Lower lobe of right lung (tissue), 2 donors: ENCODE measurements at regions not wholly inside any gene's neighbourhood (a gene's known extent, or its start where the extent isn't known, plus 50 kb on each side); places are given as distances from the start of the nearest gene placed in this dataset.
"Not testable (repeated sequence)": the region's sequence is repeated elsewhere in the genome, so short reads cannot be mapped to it uniquely, and the experiment has no call there.

ENCODE experiments used
- ATAC-seq, 2 donors: fragments of 200-7000 bp; cut with Tn5 transposase; one replicate each; pipeline ENCODE4 v1.9.1; 2020 to 2022; ENCODE audit warnings: mild to moderate bottlenecking in 2 of 2, moderate library complexity in 2 of 2
- DNase-seq: peaks from one replicate; pipeline ENCODE4 v3.0.0-alpha.2; 2020
- H3K27ac ChIP-seq: fragments of 200-600 bp; one replicate; pipeline ENCODE4 v1.8.0; 2022
- H3K27me3 ChIP-seq: fragments of 200-600 bp; one replicate; pipeline ENCODE4 v1.8.0; 2022; ENCODE audit warnings: low read depth
- H3K36me3 ChIP-seq: fragments of 200-600 bp; one replicate; pipeline ENCODE4 v1.8.0; 2022; ENCODE audit warnings: mild to moderate bottlenecking
- H3K4me1 ChIP-seq: fragments of 200-600 bp; one replicate; pipeline ENCODE4 v1.8.0; 2022
- H3K4me3 ChIP-seq: fragments of 200-600 bp; one replicate; pipeline ENCODE4 v1.8.0; 2022; ENCODE audit warnings: mild to moderate bottlenecking
- H3K9me3 ChIP-seq: fragments of 200-600 bp; one replicate; pipeline ENCODE4 v1.8.0; 2022
- intact Hi-C: fragments of 100-400 bp; cut with DNase I; formaldehyde crosslinking; loops from one replicate; pipeline ENCODE4 v1.11.0; 2022
- TF ChIP-seq, protein P1 (sequence below): fragments of 200-600 bp; IDR thresholded peaks from one replicate; pipeline ENCODE4 v1.8.0; 2022; ENCODE audit warnings: antibody characterized with exemption, mild to moderate bottlenecking
- donor health status: DM: no; HTN: yes; CAD: no; lungs with severe emphysema.

DNA sequence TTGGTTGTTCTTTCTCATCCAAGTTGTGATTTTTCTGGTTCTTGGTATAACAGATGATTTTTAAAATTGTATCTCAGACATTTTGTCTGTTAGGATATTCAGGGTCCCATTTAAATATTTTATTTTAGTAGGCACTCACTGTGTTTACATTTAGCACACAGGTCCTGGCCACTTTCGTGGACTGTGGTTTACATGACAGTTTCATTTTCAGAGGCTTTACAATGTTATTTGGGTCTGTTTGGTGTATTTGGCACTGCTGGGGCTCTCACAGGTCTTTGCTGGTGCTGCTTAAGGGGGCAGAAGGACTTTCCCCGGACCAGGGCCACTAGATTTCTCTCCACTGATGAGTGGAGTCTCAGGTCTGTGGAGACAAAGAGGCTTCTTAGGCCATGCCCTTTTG, 75.5 kb upstream of the TGM3 start:
- TF ChIP-seq, protein P1, sequence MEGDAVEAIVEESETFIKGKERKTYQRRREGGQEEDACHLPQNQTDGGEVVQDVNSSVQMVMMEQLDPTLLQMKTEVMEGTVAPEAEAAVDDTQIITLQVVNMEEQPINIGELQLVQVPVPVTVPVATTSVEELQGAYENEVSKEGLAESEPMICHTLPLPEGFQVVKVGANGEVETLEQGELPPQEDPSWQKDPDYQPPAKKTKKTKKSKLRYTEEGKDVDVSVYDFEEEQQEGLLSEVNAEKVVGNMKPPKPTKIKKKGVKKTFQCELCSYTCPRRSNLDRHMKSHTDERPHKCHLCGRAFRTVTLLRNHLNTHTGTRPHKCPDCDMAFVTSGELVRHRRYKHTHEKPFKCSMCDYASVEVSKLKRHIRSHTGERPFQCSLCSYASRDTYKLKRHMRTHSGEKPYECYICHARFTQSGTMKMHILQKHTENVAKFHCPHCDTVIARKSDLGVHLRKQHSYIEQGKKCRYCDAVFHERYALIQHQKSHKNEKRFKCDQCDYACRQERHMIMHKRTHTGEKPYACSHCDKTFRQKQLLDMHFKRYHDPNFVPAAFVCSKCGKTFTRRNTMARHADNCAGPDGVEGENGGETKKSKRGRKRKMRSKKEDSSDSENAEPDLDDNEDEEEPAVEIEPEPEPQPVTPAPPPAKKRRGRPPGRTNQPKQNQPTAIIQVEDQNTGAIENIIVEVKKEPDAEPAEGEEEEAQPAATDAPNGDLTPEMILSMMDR = no peak
- peaks cover 4% of the 10 kb centered on the region for H3K4me1 ChIP-seq

DNA sequence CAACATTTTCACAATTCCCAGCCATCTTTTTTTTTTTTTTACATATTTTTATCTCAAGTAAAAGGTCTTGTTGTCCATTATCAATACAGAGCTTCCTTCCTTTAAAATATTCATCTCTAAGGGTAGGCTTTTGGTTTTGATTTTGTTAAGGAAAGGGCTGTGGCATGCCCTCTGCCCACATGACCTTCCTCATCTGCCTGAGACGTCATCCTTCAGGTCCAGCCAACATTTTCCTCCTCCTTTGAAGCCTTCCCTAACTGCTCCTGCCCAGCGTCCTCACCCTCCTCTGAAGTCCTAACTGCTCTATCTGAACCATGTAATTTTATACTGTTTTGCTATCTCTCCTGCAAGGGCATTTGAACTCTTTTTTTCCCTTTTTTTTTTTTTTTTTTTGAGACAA, 73.9 kb upstream of the TGM3 start:
- intact Hi-C loops = no loop called here

More for the DNA sequence above, 75.5 kb upstream of the TGM3 start:
- intact Hi-C loops = no loop called here
- ATAC-seq (no peak), DNase-seq (no peak)
- Histone ChIP-seq H3K27ac (no peak overlapping the region), H3K27me3 (no peaks in the 10 kb centered on the region), H3K36me3 (no peaks in the 10 kb centered on the region), H3K9me3 (no peaks in the 10 kb centered on the region), H3K4me3 (no peak overlapping the region)

DNA sequence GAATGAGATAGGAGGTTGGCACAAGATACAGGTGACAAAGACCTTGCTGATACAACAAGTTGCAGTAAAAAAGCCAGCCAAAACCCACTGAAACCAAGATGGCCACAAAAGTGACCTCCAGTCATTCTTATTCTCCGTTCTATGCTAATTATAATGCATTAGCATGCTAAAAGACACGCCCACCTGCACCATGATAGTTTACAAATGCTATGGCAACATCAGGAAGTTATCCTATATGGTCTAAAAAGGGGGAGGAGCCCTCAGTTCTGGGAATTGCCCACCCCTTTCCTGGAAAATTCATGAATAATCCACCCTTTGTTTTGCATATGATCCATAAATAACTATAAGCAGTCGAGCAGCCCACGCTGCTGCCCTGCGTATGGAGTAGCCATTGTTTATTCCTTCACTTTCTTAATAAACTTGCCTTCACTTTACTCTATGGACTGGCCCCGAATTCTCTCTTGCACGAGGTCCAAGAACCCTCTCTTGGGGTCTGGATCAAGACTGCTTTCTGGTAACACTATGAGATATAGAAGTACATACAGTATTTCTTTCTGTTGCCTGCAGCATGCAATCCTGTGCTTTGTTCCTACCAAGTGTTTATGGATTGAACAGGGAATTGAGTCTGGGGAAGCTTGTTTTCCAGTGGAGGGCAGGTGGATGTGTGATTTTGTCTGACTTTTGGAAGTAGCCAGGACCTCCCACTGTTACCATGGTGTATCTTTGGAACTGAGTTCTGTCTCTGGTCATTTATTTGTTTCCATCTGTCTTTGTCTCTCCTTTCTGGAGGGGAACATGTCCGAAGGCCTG, 72.0 kb upstream of the TGM3 start:
- TF ChIP-seq, protein P1 = no peak
- no peaks in the 10 kb centered on the region for H3K9me3 ChIP-seq
- H3K27me3 ChIP-seq = no peaks in the 10 kb centered on the region
- no peak for DNase-seq
- no peak overlapping the region for H3K27ac ChIP-seq
- no peak for ATAC-seq
- H3K4me1 ChIP-seq = no peaks in the 10 kb centered on the region
- no peak overlapping the region for H3K4me3 ChIP-seq
- intact Hi-C loops = no loop called here
- H3K36me3 ChIP-seq = no peaks in the 10 kb centered on the region

More for the DNA sequence above, 73.9 kb upstream of the TGM3 start:
- ATAC-seq (no peak), DNase-seq (no peak)
- H3K9me3 ChIP-seq = no peaks in the 10 kb centered on the region
- no peaks in the 10 kb centered on the region for H3K36me3 ChIP-seq
- H3K27me3 ChIP-seq = no peaks in the 10 kb centered on the region
- H3K27ac ChIP-seq = no peak overlapping the region
- peaks cover 4% of the 10 kb centered on the region for H3K4me1 ChIP-seq
- TF ChIP-seq, protein P1 = no peak
- H3K4me3 ChIP-seq = no peak overlapping the region

DNA sequence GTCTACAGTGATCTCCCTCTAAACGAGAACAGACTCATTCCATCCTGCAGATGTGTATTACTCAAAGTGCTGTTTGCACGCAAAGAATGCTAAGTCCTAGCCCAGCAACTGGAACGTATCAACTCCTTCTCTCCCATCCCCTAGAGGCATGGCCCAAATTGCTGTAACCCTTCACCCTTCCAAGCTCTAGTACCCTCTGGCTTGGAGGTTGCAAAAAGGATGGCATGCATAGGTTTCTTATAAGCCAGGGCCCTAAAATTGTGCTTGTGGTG, 71.5 kb upstream of the TGM3 start:
- no peaks in the 10 kb centered on the region for H3K9me3 ChIP-seq
- TF ChIP-seq, protein P1 = no peak
- intact Hi-C loops = no loop called here
- DNase-seq = no peak
- H3K4me1 ChIP-seq = no peaks in the 10 kb centered on the region
- H3K27ac ChIP-seq = no peak overlapping the region
- no peaks in the 10 kb centered on the region for H3K36me3 ChIP-seq
- no peak for ATAC-seq
- no peak overlapping the region for H3K4me3 ChIP-seq
- H3K27me3 ChIP-seq = no peaks in the 10 kb centered on the region

DNA sequence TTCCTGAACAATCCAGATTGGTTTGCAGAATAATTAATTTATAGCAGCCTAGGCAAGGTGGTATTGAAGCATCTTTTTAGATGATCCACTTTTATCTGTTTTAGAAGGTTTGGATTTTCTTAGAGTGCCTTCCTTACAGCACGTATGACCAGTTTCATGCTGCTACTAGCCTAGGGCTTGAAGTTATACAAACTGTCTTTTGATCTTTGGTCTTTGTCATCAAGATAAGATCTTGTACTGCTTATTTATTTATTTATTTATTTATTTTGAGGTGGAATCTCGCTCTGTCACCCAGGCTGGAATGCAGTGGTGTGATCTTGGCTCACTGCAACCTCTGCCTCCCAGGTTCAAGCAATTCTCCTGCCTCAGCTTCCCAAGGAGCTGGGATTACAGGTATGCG, 68.5 kb upstream of the TGM3 start:
- H3K9me3 ChIP-seq, DNase-seq, H3K36me3 ChIP-seq, H3K4me1 ChIP-seq, H3K27ac ChIP-seq, H3K27me3 ChIP-seq, intact Hi-C loops, H3K4me3 ChIP-seq, ATAC-seq: not testable (repeated sequence)

DNA sequence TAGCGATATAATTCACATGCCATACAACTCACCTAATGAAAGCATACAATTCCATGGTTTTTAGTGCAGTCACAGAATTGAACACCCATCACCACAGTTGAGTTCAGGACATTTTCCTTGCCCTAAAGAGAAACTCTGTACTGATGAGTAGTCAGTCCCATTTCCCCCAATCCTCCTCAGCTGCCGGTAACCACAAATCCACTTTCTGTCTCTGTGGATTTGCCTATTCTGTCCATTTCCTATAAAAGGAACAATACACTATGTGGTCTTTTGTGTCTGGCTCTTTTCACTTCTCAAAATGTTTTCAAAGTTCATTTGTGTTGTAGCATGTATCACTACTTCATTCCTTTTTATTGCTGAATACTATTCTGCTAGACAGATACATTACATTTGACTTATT, 67.9 kb upstream of the TGM3 start:
- H3K4me3 ChIP-seq = no peak overlapping the region
- H3K4me1 ChIP-seq = no peaks in the 10 kb centered on the region
- DNase-seq = no peak
- TF ChIP-seq, protein P1 = no peak
- no peaks in the 10 kb centered on the region for H3K9me3 ChIP-seq
- H3K27ac ChIP-seq = no peak overlapping the region
- intact Hi-C loops = no loop called here
- no peaks in the 10 kb centered on the region for H3K27me3 ChIP-seq
- no peak for ATAC-seq
- H3K36me3 ChIP-seq = no peaks in the 10 kb centered on the region
